Neural progenitor cell (in vitro differentiated cells): ENCODE measurements at regions not wholly inside any gene's neighbourhood (a gene's known extent, or its start where the extent isn't known, plus 50 kb on each side); places are given as distances from the start of the nearest gene placed in this dataset.

Experiments
- DNase-seq: peaks from one replicate; pipeline ENCODE4 v3.0.0-alpha.2; 2016; ENCODE audit warnings: low spot score
- H2AFZ ChIP-seq: fragments of 200-600 bp; sonication (generic); replicated peaks from 2 replicates; pipeline ENCODE4 v1.6.1; 2016; ENCODE audit warnings: antibody characterized with exemption
- H3F3A ChIP-seq: fragments of 200-600 bp; sonication (generic); 2 replicates; pipeline ENCODE4 v1.6.1; 2016; ENCODE audit warnings: antibody characterized with exemption, low read depth
- H3K27ac ChIP-seq: fragments of 200-600 bp; sonication (generic); 2 replicates; pipeline ENCODE4 v1.5.1; 2016; ENCODE audit warnings: mild to moderate bottlenecking
- H3K27me3 ChIP-seq: fragments of 200-600 bp; sonication (generic); 2 replicates; pipeline ENCODE4 v1.6.1; 2016; ENCODE audit warnings: mild to moderate bottlenecking, moderate library complexity
- H3K36me3 ChIP-seq: fragments of 200-600 bp; sonication (generic); 2 replicates; pipeline ENCODE4 v1.5.1; 2016
- H3K4me1 ChIP-seq: fragments of 200-600 bp; sonication (generic); 2 replicates; pipeline ENCODE4 v1.6.1; 2016; ENCODE audit warnings: mixed run types
- H3K4me2 ChIP-seq: fragments of 200-600 bp; sonication (generic); 2 replicates; pipeline ENCODE4 v1.6.1; 2016
- H3K4me3 ChIP-seq: fragments of 200-600 bp; sonication (generic); 2 replicates; pipeline ENCODE4 v1.5.1; 2016
- H3K79me2 ChIP-seq: fragments of 200-600 bp; sonication (generic); 2 replicates; pipeline ENCODE4 v1.6.1; 2016; ENCODE audit warnings: low read depth
- H3K9ac ChIP-seq: fragments of 200-600 bp; sonication (generic); 2 replicates; pipeline ENCODE4 v1.6.1; 2016
- H3K9me3 ChIP-seq: fragments of 200-600 bp; sonication (generic); 2 replicates; pipeline ENCODE4 v1.5.1; 2016; ENCODE audit warnings: low read depth
- H4K20me1 ChIP-seq: fragments of 200-600 bp; sonication (generic); 2 replicates; pipeline ENCODE4 v1.6.1; 2016; ENCODE audit warnings: low read depth
- H3K27ac Mint-ChIP-seq: 3 replicates; pipeline ENCODE4 v1.8.0; 2021; ENCODE audit warnings: mixed read lengths
- H3K27me3 Mint-ChIP-seq: 2 replicates; pipeline ENCODE4 v1.8.0; 2022; ENCODE audit warnings: low read depth, mild to moderate bottlenecking, inconsistent platforms, moderate library complexity, mixed read lengths; ENCODE audit not compliant: insufficient read depth
- H3K36me3 Mint-ChIP-seq: 3 replicates; pipeline ENCODE4 v1.8.0; 2021; ENCODE audit warnings: mixed read lengths
- H3K4me1 Mint-ChIP-seq: 3 replicates; pipeline ENCODE4 v1.8.0; 2021; ENCODE audit warnings: mixed read lengths
- H3K4me3 Mint-ChIP-seq: 3 replicates; pipeline ENCODE4 v1.8.0; 2021; ENCODE audit warnings: mild to moderate bottlenecking, moderate library complexity, mixed read lengths
- H3K9me3 Mint-ChIP-seq: 3 replicates; pipeline ENCODE4 v1.8.0; 2020; ENCODE audit warnings: mixed read lengths
- EZH2 ChIP-seq: fragments of 200-600 bp; sonication (generic); IDR thresholded peaks from 2 replicates; pipeline ENCODE4 v1.6.1; 2017; ENCODE audit warnings: antibody characterized with exemption, mild to moderate bottlenecking, moderate library complexity
- EZH2phosphoT487 ChIP-seq: fragments of 200-600 bp; sonication (generic); IDR thresholded peaks from 2 replicates; pipeline ENCODE4 v1.6.1; 2017; ENCODE audit warnings: antibody characterized with exemption
- TF ChIP-seq, protein P1 (sequence below): fragments of 200-600 bp; sonication (generic); IDR thresholded peaks from 2 replicates; pipeline ENCODE4 v1.5.1; 2017; ENCODE audit warnings: antibody characterized with exemption, mild to moderate bottlenecking

DNA sequence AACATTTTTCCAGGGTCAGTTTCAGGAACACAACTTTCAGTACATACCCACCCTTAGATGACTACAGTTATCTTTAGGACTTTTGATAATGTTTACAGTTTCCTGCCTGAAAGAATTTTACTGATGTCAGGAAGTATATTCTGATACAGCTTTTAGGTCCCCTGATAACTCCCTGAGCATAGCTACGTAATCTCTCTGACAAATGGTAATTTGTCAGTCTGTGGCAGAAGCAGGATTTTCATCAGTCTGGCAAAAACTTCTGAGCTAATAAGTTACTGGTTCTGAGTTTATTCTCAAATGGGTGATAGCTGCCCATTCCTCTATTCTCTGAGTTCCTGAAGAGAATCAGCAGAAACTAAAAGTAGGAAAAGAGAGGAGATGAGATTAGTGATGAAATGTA, 270.1 kb upstream of the MTPN start:
- H3K79me2 ChIP-seq = no peaks in the 10 kb centered on the region
- no peaks in the 10 kb centered on the region for H3F3A ChIP-seq
- no peaks in the 10 kb centered on the region for H3K27me3 ChIP-seq
- no peaks in the 10 kb centered on the region for H3K4me1 ChIP-seq
- no peak overlapping the region for H3K4me2 ChIP-seq
- H3K4me3 ChIP-seq = no peak overlapping the region
- no peak overlapping the region for H3K27ac Mint-ChIP-seq
- TF ChIP-seq, protein P1, sequence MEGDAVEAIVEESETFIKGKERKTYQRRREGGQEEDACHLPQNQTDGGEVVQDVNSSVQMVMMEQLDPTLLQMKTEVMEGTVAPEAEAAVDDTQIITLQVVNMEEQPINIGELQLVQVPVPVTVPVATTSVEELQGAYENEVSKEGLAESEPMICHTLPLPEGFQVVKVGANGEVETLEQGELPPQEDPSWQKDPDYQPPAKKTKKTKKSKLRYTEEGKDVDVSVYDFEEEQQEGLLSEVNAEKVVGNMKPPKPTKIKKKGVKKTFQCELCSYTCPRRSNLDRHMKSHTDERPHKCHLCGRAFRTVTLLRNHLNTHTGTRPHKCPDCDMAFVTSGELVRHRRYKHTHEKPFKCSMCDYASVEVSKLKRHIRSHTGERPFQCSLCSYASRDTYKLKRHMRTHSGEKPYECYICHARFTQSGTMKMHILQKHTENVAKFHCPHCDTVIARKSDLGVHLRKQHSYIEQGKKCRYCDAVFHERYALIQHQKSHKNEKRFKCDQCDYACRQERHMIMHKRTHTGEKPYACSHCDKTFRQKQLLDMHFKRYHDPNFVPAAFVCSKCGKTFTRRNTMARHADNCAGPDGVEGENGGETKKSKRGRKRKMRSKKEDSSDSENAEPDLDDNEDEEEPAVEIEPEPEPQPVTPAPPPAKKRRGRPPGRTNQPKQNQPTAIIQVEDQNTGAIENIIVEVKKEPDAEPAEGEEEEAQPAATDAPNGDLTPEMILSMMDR = no peak
- TF ChIP-seq EZH2 (no peak), EZH2phosphoT487 (no peak)
- H3K4me1 Mint-ChIP-seq = no peaks in the 10 kb centered on the region
- peaks cover 2% of the 10 kb centered on the region for H3K27me3 Mint-ChIP-seq
- no peak overlapping the region for H3K4me3 Mint-ChIP-seq
- no peak for DNase-seq
- no peaks in the 10 kb centered on the region for H4K20me1 ChIP-seq
- no peak overlapping the region for H3K9ac ChIP-seq
- H2AFZ ChIP-seq = no peak overlapping the region
- H3K9me3 Mint-ChIP-seq = no peaks in the 10 kb centered on the region
- no peaks in the 10 kb centered on the region for H3K36me3 Mint-ChIP-seq
- no peaks in the 10 kb centered on the region for H3K36me3 ChIP-seq
- no peak overlapping the region for H3K27ac ChIP-seq
- no peaks in the 10 kb centered on the region for H3K9me3 ChIP-seq

DNA sequence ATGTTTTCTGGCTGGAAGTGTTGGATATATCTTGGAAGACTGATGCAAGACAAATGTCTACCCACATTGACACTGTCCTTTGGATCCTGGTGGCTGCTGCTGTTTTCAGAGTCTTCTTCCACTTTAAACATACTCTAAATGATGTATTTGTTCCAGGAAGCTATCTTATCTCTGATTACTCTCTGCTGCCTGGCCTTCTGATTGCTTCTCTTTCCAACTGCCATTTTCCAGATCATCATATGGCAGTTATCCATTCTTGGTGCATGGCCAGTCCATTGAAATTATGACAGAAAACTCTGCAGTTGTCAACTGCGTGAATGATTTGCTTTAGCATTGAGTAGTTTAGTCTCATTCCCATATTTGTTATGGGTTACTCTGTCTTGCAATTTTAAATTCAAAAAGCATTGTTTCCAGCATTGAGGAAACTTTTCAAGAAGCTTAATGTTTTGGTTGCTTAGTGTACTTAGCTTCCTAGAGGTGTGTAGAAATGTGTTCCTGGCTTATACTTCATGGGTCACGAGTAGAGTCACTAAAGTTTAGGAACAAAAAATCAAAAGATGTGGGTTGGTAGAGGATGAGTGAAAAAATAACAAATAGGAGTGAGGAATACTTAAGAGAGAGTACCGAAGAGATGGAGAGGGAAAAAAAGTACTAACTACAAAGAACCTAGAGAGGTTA, 268.3 kb upstream of the MTPN start:
- H3K27ac Mint-ChIP-seq = no peak overlapping the region
- no peaks in the 10 kb centered on the region for H3K4me1 Mint-ChIP-seq
- DNase-seq = no peak
- no peak overlapping the region for H3K4me2 ChIP-seq
- no peak overlapping the region for H3K9ac ChIP-seq
- H3K36me3 Mint-ChIP-seq = no peaks in the 10 kb centered on the region
- no peak overlapping the region for H3K4me3 ChIP-seq
- H4K20me1 ChIP-seq = no peaks in the 10 kb centered on the region
- H3K27me3 Mint-ChIP-seq = peaks cover 2% of the 10 kb centered on the region
- TF ChIP-seq, protein P1 = no peak
- no peak for TF ChIP-seq EZH2
- TF ChIP-seq EZH2phosphoT487 = no peak
- no peaks in the 10 kb centered on the region for H3K9me3 Mint-ChIP-seq
- no peaks in the 10 kb centered on the region for H3K9me3 ChIP-seq
- H3F3A ChIP-seq = no peaks in the 10 kb centered on the region
- H3K79me2 ChIP-seq = no peaks in the 10 kb centered on the region
- no peak overlapping the region for H3K4me3 Mint-ChIP-seq
- no peaks in the 10 kb centered on the region for H3K4me1 ChIP-seq
- no peak overlapping the region for H3K27ac ChIP-seq
- no peak overlapping the region for H2AFZ ChIP-seq
- no peaks in the 10 kb centered on the region for H3K36me3 ChIP-seq
- no peaks in the 10 kb centered on the region for H3K27me3 ChIP-seq

DNA sequence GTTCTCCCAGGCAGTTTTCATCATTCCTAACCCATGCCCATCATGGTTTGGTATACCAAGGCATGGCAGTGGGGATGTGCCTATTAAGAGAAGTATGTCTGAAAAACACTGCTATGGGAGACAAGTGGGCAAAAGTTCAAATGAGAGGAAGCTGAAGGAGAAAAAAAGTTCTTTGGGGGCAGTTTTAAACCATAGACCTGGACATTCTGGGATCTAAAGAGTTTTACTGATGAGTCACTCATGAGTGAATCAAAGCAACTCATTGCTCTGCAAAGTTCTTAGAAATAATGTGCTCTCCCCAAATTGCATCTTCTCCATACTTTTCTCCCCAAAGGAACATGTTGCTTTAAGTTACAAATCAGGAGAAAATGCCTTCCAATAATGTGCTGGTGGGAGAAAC, 256.9 kb upstream of the MTPN start:
- peaks cover 2% of the 10 kb centered on the region for H3K9me3 Mint-ChIP-seq

More for the DNA sequence above, 256.9 kb upstream of the MTPN start:
- no peaks in the 10 kb centered on the region for H4K20me1 ChIP-seq
- no peak overlapping the region for H3K4me3 Mint-ChIP-seq
- no peak overlapping the region for H2AFZ ChIP-seq
- no peak overlapping the region for H3K4me2 ChIP-seq
- H3K4me3 ChIP-seq = no peak overlapping the region
- no peaks in the 10 kb centered on the region for H3K36me3 ChIP-seq
- no peaks in the 10 kb centered on the region for H3K79me2 ChIP-seq
- H3K4me1 ChIP-seq = no peaks in the 10 kb centered on the region
- H3K27ac Mint-ChIP-seq = no peak overlapping the region
- H3K9ac ChIP-seq = no peak overlapping the region
- no peaks in the 10 kb centered on the region for H3K36me3 Mint-ChIP-seq
- DNase-seq = no peak
- H3K4me1 Mint-ChIP-seq = no peaks in the 10 kb centered on the region
- no peak overlapping the region for H3K27ac ChIP-seq
- no peaks in the 10 kb centered on the region for H3K27me3 Mint-ChIP-seq
- H3K27me3 ChIP-seq = no peaks in the 10 kb centered on the region
- TF ChIP-seq EZH2 = no peak
- TF ChIP-seq, protein P1 = no peak
- no peak for TF ChIP-seq EZH2phosphoT487
- no peaks in the 10 kb centered on the region for H3F3A ChIP-seq
- H3K9me3 ChIP-seq = no peaks in the 10 kb centered on the region
